ENCODE measurements at regions not wholly inside any gene's neighbourhood (a gene's known extent, or its start where the extent isn't known, plus 50 kb on each side); places are given as distances from the start of the nearest gene placed in this dataset.

DNA sequence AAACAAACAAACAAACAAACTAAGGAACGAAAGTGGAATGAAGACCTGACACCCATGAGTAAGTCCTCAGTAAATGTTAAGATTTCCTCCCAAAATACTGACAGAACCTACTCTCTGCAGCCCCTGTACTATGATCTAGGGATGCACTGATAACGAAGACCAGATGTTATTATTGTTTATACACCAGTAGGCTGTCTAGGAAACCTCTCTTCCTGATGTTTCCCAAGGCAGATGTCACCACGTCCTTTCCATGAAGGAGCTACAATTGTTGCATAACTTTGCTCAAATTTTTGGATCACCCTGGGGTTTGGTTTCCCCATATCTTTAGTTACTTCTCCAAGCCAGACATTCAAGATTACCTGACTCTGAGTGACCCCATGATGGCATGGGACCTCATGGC lies 340.7 kb downstream of the MIAT start:
- Histone ChIP-seq H3K27me3 (no peaks in the 10 kb centered on the region), H3K9me3 (no peaks in the 10 kb centered on the region), H3K27ac (no peak overlapping the region), H3K4me3 (no peak overlapping the region), H3K36me3 (no peaks in the 10 kb centered on the region), H3K4me1 (ENCODE audit: insufficient read depth) (peaks cover 5% of the 10 kb centered on the region)
- TF ChIP-seq EP300 (IDR thresholded peaks at IDR 0.05) (no peak), POLR2A (IDR thresholded peaks at IDR 0.05) (no peak)
- intact Hi-C loops (cut with DNase I), result no loop called here
- 45 to 52% (median 46%) methylated on average over 3 of the region's 3 CpGs for WGBS, 3 donors
- DNase-seq, result no peak

DNA sequence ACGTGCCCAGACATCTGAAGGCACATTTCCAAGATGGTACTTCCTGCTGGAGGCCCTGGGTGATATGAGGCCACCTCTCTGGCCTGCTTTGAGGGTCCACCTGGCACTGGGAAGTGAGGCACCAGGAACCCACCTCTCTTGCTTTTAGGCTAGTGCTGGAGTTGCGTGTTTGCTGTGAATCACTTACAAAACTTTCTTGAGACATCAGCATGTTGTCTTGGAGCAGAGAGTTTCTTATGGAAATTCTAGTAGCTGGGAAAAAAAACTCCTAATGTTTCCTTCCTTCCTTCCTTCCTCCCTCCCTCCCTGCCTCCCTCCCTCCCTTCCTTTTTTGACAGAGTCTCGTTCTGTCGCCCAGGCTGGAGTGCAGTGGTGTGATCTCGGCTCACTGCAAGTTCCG lies 341.3 kb downstream of the MIAT start:
- Histone ChIP-seq H3K27ac (no peak overlapping the region), H3K4me1 (ENCODE audit: insufficient read depth) (peaks cover 8% of the 10 kb centered on the region), H3K9me3 (no peaks in the 10 kb centered on the region), H3K36me3 (no peaks in the 10 kb centered on the region), H3K27me3 (no peaks in the 10 kb centered on the region), H3K4me3 (no peak overlapping the region)
- intact Hi-C loops (cut with DNase I), result no loop called here
- 51 to 70% (median 53%) methylated on average over 6 of the region's 6 CpGs for WGBS, 3 donors
- DNase-seq, result no peak
- TF ChIP-seq POLR2A (IDR thresholded peaks at IDR 0.05) (no peak), EP300 (IDR thresholded peaks at IDR 0.05) (no peak)
- TF ChIP-seq, protein P1, sequence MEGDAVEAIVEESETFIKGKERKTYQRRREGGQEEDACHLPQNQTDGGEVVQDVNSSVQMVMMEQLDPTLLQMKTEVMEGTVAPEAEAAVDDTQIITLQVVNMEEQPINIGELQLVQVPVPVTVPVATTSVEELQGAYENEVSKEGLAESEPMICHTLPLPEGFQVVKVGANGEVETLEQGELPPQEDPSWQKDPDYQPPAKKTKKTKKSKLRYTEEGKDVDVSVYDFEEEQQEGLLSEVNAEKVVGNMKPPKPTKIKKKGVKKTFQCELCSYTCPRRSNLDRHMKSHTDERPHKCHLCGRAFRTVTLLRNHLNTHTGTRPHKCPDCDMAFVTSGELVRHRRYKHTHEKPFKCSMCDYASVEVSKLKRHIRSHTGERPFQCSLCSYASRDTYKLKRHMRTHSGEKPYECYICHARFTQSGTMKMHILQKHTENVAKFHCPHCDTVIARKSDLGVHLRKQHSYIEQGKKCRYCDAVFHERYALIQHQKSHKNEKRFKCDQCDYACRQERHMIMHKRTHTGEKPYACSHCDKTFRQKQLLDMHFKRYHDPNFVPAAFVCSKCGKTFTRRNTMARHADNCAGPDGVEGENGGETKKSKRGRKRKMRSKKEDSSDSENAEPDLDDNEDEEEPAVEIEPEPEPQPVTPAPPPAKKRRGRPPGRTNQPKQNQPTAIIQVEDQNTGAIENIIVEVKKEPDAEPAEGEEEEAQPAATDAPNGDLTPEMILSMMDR (IDR thresholded peaks at IDR 0.05), result no peak

DNA sequence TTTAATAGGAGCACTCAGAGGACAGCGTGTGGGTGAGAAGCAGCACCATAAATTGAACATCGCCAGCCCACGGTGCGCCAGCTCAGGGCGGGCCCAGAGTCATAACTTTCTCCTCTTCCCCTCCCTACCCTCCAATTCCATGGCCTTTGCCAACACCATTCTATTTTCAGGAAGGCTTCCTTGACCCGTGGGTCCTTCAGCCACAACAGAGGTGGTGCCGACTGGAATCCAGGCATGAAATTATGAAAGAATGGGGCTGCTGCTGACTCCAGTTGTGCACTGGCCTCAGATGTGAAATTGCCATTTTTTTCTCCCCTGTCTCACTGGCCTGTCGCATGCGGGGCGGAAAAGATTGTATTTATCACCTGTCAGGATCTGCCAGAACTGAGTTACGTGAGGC lies 345.9 kb downstream of the MIAT start:
- Histone ChIP-seq H3K4me3 (no peak overlapping the region), H3K27ac (no peak overlapping the region), H3K36me3 (no peaks in the 10 kb centered on the region), H3K4me1 (ENCODE audit: insufficient read depth) (peaks cover 6% of the 10 kb centered on the region), H3K27me3 (no peaks in the 10 kb centered on the region), H3K9me3 (no peaks in the 10 kb centered on the region)
- peak; percentile 16 to 56 (median 31) for DNase-seq
- intact Hi-C loops (cut with DNase I), result no loop called here
- TF ChIP-seq POLR2A (IDR thresholded peaks at IDR 0.05), result no peak
- 32 to 60% (median 41%) methylated on average over 11 of the region's 11 CpGs for WGBS, 3 donors

DNA sequence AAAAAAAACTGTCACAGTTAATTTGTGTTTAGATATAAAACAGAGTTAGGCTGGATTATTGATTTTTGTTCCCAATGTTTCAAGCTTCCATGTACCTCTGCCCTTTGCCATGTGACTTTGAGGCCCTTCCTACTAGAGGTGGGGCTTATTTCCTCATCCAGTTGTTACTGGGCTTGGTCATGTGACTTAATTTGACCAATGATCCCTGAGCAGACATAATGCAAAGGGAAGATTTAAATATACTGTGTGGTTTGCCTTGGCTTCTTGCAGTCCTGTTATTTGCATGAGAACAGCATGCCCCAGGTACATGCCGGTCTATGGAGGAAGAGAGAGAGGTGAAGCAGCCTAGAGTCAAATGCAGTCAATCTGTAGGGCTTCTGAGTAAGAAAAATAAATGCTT lies 347.0 kb downstream of the MIAT start:
- Histone ChIP-seq H3K4me3 (no peak overlapping the region), H3K27ac (no peak overlapping the region), H3K27me3 (no peaks in the 10 kb centered on the region), H3K36me3 (no peaks in the 10 kb centered on the region), H3K4me1 (ENCODE audit: insufficient read depth) (peaks cover 6% of the 10 kb centered on the region), H3K9me3 (no peaks in the 10 kb centered on the region)
- TF ChIP-seq POLR2A (IDR thresholded peaks at IDR 0.05) (no peak), EP300 (IDR thresholded peaks at IDR 0.05) (no peak)
- TF ChIP-seq, protein P1 (IDR thresholded peaks at IDR 0.05), result no peak
- 78 to 92% (median 82%) methylated on average over 1 of the region's 1 CpG for WGBS, 3 donors
- DNase-seq, result no peak
- intact Hi-C loops (cut with DNase I), result no loop called here

DNA sequence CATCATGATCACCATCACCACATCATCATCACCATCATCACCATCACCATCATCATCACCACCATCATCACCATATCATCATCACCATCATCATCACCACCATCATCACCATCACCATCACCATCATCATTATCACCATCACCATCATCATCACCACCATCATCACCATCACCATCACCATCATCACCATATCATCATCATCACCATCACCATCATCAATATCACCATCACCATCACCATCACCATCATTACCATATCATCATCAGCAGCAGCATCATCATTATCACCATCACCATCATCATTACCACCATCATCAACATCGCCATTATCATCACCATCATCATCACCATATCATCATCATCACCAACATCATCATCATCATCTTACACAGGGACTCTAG lies 351.1 kb downstream of the MIAT start:
- Histone ChIP-seq H3K9me3 (no peaks in the 10 kb centered on the region), H3K36me3 (no peaks in the 10 kb centered on the region), H3K4me3 (no peak overlapping the region), H3K27ac (no peak overlapping the region), H3K27me3 (no peaks in the 10 kb centered on the region), H3K4me1 (ENCODE audit: insufficient read depth) (peaks cover under 1% of the 10 kb centered on the region)
- intact Hi-C loops (cut with DNase I), result no loop called here
- DNase-seq, result no peak
- TF ChIP-seq, protein P1 (IDR thresholded peaks at IDR 0.05), result no peak
- TF ChIP-seq EP300 (IDR thresholded peaks at IDR 0.05) (no peak), POLR2A (IDR thresholded peaks at IDR 0.05) (no peak)
- WGBS, 3 donors, result 87 to 89% (median 88%) methylated on average over 1 of the region's 1 CpG

DNA sequence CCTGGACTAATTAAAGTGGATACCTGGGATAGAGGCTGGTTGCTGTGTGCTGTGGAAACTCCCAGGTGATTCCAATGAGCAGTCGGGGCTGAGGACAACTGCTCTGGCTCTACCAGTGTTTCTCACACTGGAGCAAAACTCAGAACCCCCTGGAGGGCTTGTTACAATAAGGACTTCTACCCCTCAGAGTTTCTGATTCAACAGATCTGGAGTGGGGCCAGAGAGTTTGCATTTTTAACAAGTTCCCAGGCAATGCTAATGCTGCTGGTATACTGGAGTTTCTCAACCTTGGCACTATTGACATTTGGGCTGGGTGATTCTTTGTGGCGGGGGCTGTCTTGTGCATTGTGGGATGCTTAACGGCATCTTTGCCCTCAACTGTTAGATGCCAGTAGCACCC lies 353.7 kb downstream of the MIAT start:
- H3K27me3 ChIP-seq, result no peaks in the 10 kb centered on the region
- DNase-seq, result no peak
- TF ChIP-seq POLR2A (IDR thresholded peaks at IDR 0.05) (no peak), EP300 (IDR thresholded peaks at IDR 0.05) (no peak)
- intact Hi-C loops (cut with DNase I), result no loop called here
- H3K4me1 ChIP-seq (ENCODE audit: insufficient read depth), result no peaks in the 10 kb centered on the region
- no peaks in the 10 kb centered on the region for H3K36me3 ChIP-seq
- H3K27ac ChIP-seq, result no peak overlapping the region
- WGBS, 3 donors, result 86 to 89% (median 88%) methylated on average over 3 of the region's 3 CpGs
- H3K9me3 ChIP-seq, result no peaks in the 10 kb centered on the region
- H3K4me3 ChIP-seq, result no peak overlapping the region
